AG09319 (cell line): ENCODE measurements at regions not wholly inside any gene's neighbourhood (a gene's known extent, or its start where the extent isn't known, plus 50 kb on each side); places are given as distances from the start of the nearest gene placed in this dataset.

Experiments used
- DNase-seq: peaks from one replicate; pipeline ENCODE4 v3.0.0-alpha.2; 2010; ENCODE audit warnings: low read depth; ENCODE audit errors: extremely low read depth
- CTCF ChIP-seq: IDR thresholded peaks from 2 replicates; pipeline ENCODE4 v1.5.1; 2011; ENCODE audit warnings: low read depth, mild to moderate bottlenecking, inconsistent platforms, low read length, moderate library complexity

- DNase-seq = no peak
- TF ChIP-seq CTCF = peak; percentile 17; the same call in 1 of the 2 replicates
Measured at GRCh38 chrX:122739770-122740169, 444.3 kb upstream of the GRIA3 start.

- no peak for DNase-seq
- no peak for TF ChIP-seq CTCF
Measured at GRCh38 chrX:122770581-122770980, 413.5 kb upstream of the GRIA3 start.

DNA sequence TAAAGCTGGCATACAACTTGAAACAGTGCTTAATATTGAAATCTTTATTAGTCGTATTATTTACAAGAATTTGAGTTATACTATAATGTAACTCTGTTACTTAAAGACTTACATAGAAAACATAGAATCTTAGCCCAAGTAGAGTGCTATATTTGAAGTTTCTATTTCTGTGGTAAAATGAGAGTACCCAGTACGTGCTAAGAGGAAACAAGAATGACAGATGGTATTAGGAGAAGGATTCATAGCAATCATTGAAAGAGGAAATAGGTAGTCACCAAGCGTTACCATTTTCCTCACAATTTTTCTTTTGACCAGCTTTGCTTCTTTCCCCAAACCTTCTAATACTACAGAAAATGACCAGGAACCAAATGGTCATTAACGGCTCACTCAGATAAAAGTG lies 412.1 kb upstream of the GRIA3 start:
- no peak for TF ChIP-seq CTCF
- no peak for DNase-seq

DNA sequence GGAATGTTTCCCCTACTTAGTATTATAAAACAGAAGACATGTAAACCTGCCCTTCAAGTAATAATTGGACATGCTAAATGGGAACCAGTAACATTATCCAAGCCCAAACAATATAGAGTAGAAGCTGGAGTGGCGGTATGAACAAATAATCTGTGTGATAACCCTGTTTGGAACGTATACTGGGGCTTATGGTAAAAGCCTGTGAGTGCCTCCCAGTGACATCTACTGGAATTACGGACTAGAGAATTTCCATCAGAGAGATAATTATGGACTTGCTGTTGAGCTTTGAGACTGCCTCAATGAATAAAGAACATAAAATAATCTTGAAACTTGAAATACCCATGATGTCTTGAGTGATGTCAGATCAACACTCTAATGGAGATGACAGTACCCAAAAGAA lies 406.3 kb upstream of the GRIA3 start:
- no peak; the same call in none of the 2 replicates for TF ChIP-seq CTCF
- DNase-seq = no peak

GRCh38 chrX:122783918-122784317 lies 400.2 kb upstream of the GRIA3 start:
- no peak for DNase-seq
- no peak for TF ChIP-seq CTCF

DNA sequence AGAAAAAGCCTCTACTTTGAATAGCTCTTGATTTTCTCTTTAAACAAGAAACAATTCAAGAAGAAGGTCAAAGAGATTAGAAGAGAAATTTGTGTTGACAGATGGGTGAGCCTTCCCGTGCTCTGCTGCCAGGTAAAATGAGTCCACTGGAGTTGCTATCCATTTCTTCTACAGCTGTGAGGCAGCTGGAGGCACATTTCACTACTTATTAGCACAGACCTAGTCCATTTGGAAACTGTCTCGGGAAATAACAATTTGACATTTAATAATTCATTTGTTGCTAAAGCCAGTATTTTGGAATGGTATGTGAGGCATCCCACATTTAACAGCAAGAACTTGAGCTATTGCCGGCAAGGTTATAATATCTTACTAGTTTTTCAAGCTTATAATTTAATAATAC lies 396.8 kb upstream of the GRIA3 start:
- no peak for TF ChIP-seq CTCF
- DNase-seq = no peak

GRCh38 chrX:122788216-122788615 lies 395.9 kb upstream of the GRIA3 start:
- DNase-seq = no peak
- TF ChIP-seq CTCF = no peak
